Activated CD4-positive, CD25-positive, alpha-beta regulatory T cell (primary cell): ENCODE measurements at regions not wholly inside any gene's neighbourhood (a gene's known extent, or its start where the extent isn't known, plus 50 kb on each side); places are given as distances from the start of the nearest gene placed in this dataset.
"Not testable (repeated sequence)": the region's sequence is repeated elsewhere in the genome, so short reads cannot be mapped to it uniquely, and the experiment has no call there.

Source experiments
- DNase-seq, 4 experiments: peaks; one replicate each; lab custom pipeline; 2025; lab: John Stamatoyannopoulos, UW

DNA sequence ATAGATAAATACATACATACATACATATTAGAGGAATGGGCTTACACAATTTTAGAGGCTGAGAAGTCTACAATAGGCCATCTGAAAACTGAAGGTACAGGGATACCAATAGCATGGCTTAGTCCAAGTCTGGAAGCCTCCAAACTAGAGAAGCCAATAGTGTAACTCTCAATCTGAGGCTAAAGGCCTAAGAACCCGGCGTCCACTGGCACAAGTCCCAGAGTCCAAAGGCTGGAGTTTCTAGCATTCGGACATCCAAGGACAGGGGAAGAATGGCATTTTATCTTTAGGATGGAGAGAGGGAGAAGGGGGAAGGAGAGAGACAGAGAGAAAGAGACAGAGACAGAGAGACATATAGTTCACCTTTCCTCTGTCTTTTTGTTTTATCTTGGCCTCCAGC, 63.7 kb upstream of the SYT4 start:
- DNase-seq: no peak

DNA sequence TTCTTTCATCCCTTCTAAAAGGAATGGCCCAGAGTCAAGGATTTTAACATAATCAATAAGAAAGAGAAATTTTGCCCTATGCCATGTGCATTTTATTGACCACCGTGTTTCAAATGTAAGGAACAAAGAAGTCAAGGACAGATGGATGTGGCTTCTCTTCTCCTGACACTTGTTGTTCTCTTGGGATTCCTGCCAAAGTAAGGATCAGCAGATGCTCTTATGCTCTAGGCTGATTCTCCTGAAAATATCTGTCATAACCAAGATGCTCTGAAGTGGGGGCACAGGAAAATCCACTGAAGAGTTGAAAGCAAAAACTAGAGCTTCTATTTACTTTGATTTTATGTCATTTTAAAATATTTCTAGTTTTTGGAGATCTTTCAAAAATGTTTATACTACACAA, 72.9 kb upstream of the SYT4 start:
- DNase-seq: no peak

DNA sequence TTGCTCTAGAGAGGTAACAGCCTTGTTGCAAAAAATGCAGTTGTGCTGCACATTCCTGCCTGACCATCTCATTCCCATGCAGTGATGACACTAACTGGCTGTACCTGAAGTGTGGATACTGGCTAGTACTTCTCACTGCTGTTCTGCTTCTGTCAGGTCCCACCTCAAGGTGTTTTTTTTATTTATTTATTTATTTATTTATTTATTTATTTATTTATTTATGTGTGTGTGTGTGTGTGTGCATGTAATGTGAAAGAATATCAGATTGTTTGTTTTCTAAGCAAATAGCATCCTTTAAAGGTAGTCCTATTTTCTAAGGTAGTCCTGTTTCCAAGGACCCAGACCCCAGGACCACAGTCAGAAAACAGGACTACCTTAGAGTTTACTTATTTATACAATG, 87.2 kb upstream of the SYT4 start:
- no peak for DNase-seq

DNA sequence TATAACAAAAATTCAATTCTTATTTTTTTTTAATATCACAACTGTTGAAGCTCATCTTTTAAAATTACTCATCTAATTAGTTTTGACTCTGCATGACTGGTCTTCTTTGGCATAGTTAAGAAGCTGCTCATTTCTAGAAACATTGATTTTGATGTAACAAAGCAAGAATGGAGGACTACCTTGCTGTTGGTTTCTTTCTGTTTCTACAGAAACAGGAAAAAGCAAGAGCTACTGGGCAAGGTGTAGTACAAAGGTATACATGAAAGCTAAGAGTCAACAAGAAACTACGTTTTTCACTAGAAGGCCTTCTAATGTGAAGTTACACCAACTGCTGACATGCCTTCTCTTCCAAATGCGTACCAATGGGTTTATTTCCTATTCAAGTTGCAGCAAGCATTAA, 90.6 kb upstream of the SYT4 start:
- DNase-seq: no peak

DNA sequence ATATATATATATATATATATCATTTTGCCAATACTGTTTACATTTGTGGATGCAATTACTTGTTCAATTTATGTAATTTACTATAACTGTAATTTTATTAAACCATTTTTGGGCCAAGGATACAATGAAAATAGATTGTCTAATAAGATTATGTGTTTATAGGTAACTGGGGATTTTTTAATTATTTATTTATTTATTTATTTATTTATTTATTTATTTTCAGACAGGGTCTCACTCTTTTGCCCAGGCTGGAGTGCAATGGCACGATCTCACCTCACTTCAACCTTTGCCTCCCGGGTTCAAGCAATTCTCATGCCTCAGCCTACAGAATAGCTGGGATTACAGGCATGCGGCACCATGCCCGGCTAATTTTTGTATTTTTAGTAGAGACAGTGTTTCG, 92.0 kb upstream of the SYT4 start:
- DNase-seq: not testable (repeated sequence)

DNA sequence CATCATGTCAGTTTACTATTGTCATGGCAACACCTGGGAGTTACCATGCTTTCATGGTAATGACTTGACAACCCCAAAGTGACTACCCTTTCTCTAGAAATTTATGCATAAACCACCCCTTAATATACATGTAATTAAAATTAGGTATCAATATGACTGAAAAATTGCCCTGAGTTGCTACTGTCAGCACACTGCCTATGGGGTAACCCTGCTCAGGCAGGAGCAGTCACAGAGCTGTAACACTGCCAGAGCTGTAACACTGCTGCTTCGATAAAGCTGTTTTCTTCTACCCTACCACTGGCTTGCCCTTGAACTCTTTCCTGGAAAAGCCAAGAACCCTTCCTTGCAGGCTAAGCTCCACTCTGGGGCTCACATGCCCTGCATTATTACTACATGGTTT, 95.5 kb upstream of the SYT4 start:
- DNase-seq: no peak

DNA sequence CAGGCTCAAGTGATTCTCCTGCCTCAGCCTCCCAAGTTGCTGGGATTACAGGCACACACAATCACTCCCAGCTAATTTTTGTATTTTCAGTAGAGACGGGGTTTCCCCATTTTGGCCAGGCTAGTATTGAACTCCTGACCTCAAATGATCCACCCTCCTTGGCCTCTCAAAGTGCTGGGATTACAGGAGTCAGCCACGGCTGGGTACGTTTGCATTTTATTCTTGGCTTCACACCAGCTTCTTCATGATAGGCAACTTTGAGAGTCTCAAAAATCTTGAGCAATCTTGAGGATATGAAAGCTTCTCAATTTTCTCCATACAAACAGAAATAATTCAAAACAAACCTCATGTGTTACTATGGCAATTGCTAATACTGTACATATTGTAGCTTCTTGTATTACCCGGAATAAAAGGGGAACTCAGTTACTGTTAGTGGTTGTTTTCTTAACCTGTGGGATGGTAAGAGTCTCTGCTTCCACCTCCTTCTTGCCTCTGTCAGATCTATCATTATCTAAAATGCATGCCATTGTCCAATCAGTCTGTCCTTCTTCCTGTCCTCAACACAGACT, 102.9 kb upstream of the SYT4 start:
- DNase-seq: no peak

DNA sequence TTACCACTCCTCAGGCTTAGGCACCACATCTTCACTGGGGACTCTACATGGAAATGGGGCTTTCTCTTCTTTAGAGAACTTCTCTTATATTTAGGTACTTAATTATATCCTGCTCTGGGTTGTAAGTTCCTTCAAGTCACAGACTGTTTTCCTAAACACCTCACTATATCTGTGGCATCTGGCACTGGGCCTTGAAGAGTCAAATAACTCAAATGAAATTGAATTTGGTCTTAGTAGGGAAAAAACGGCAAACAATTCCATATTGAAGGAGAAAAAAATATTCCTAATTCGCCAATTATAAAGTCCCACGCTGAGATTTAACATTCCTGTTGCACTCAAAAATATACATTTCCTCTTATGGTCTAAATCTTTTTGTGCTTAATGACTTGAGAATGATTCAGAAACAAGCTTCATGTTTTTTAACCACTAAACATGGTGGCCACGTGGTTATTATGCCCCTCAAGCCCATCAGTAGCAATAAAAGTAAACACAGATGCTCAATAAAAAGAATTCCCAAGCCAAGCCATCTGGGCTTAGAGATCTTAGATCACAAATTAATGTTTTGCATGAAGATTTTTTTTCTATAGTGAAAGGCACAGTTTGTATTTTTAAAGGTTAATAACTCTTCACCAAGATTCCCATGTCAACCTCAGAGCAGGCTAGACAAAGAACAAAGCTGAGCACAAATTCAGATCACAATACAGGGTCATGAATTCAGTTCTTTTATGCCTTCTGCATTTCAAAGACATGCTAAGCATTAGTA, 105.5 kb upstream of the SYT4 start:
- DNase-seq: no peak

DNA sequence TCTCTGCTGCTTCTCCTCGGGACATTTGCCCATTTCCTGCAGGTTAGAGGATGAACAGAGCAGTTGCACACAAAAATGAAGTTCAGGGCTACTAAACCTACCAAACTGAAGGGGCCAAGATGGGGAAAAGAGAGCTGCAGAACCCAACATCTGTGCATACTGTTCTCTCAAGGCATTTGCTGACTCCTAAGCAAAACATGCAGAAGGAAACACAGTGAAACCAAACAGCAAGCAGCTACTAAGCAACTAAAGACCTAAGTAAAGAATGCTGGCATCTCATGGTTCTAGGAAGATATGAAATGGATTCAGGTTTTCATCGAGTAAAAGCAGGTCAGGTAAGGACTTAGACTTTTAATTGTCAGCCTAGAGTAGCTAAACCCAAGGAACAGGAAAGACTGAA, 111.9 kb upstream of the SYT4 start:
- no peak for DNase-seq

DNA sequence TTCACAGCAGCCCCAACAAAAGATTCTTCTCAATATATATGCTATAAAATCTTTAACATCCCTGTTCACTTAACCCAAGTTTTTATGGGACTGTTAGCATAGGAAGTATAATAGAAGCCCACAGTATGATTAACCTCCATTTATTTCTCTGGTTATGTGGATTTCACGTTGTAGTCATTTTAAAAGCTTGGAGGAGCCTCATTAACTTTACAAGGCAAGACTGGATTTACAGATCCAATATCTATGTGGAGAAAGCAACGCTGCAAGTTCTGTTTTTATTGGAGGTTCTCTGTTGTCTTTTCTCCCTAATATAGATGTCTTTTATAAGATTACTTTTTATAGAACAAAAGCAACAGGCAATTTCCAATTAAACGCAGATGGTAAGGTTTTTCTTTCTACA, 114.9 kb upstream of the SYT4 start:
- no peak for DNase-seq

DNA sequence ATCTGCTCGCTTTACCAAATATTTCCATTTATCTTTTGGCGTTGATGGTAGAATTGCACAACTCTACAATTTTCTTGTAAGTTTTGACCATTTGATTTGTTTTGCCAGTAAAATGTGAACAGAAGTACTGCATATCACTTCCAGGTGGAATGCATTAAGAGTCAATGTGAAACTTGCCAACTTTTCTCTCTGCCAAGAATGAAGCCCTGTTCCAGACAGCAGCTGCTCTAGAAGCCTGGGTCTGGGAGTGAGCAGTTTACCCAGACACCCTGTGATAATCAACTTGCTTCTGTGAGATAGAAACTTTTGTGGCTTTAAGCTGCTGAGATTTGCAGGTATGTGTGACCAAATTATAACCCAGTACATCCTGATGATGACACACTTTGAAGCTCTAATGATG, 115.9 kb upstream of the SYT4 start:
- DNase-seq: no peak

DNA sequence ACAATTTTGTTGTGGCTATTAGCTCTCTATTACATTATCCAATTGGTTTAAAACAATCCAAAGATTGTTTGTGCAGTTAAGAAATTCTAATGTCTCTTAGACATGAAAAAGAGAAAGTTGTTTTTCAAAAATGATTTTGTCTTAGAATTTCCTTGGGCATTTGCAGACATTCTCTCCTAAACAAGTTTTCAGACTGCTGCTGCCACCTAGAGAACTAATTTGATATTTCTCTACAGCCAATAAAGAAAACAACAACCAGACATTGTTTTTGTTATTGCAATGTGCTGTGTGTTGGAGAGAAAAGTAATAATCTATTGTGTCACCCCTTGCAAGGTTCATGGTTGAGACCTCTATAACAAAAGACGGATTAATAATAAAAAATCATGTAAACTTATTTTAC, 119.0 kb upstream of the SYT4 start:
- no peak for DNase-seq

DNA sequence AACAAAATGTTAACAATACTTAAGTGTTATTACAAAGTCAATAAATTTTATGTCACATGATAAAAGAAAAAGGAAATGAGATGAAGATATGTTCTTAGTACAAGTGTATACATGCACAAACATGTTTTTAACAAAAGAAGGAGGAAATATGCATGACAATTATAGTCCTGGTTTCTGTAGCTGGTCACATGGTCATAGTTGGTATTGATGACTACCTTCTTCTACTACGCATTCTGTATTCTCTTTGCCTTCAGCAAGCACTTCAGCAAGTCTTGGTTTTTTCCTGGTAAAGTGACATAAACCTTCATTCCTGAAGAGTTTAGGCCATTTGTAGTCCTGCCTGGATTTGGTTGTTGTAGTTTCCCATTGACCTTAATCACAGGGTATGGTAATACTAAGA, 121.3 kb upstream of the SYT4 start:
- no peak for DNase-seq

DNA sequence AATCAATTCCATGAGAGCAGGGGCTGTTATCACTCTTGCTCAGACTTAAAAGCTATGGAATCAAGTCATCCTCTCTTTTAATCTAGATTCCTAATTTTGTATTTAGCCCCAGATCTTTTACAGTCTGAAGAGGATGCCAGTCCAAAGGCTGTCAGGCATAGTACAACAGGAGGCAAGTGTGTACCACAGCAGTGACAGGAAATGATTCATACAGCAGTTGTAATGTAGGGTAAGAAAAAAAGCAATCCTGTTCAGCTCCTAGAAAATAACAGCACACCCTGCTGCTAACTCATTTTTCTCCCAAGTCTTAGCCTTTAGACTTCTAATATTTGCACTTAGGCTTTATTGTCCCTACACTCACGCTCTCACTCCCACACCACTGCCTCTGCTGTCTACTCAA, 127.8 kb upstream of the SYT4 start:
- DNase-seq: no peak

DNA sequence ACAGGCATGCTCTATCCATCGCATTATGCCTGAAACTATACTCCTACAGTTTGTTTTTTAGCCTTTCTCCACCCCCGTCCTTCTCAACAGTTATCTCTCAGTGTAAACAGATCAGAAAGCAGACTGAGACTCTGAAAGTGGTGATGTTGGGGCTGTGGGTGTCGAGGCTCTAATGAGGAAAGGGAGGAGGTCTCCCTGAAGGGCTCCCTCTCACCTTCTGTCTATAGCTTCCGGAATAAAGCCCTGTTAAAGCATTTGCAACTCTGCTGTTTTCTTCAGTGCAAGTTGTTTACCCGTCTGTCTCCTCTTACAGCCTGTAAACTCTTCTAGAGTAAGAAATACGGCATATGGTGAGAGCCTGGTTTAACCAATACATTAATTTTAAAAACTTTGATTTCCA, 136.7 kb upstream of the SYT4 start:
- no peak for DNase-seq

DNA sequence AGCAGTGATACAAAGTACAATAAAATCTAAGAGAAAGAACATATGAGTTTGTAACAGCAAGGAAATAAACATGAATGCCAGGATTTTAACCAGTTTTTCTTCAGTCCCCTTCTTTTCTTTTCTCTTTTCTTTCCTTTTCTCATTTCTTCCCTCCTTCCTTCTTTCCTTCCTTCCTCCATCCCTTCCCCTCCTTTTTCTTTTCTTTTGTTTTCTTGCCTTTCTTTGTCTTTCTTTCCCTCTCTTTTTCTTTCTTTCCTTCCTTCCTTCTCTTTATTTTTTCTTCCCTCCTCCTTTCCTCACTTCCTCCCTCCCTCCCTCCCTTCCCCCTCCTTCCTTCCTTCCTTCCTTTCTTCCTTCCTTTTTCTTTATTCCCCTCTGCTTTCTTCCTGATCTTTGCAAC, 142.8 kb upstream of the SYT4 start:
- no peak for DNase-seq

DNA sequence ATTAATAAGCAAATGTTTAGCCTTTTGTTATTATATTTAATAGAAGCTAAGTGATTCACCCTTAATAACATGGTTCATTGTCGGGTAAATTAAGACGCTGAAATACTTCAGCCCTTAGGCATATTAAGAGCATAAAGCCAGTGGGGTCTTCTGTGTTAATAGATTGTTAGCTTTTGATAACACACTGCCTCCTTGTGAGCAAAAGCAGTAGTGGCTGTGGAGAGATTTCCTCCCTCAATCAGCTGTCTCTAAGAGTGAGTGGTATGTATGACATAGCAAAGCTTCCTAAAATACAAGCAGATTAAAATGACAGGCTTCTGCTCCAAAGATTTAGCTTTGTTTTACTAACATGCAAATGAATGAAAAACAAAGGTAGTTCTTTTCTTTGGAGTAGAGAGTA, 143.7 kb upstream of the SYT4 start:
- no peak for DNase-seq

DNA sequence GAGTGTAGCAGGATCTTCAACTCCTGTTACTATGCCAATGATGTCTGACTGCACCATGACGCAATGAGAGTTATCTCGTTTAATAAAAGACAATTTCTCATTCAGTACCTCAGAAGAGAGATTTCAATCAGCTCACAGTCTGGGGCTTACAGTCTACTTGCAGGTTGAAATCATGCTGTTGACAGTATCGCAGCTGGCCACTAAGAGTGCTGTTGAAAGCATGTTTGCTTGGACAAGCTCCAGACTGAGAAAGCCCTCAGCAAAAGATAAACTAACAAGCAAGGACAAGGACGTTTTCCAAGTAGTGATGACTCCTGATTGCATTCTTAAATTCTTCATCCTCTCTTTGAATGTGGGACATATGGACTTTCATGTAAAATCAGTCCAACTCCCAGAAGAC, 145.2 kb upstream of the SYT4 start:
- DNase-seq: no peak

DNA sequence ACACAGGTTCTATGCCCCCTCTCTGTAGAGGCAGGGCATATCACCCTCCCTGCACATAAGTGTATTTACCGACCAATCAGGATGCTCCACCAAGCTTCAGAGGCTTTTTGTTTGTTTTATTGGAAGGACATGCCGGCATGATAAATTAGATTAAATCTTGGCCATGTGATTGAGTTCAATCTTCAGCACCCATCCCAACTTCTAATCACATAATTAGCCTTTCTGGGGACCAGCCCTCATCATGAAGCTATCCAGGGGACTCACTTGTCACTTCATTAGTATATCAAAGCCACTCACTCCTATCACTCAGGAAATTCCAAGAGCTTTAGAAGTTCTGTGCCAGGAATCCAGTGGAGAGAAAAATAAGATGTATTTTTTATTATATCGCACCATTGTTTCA, 158.6 kb upstream of the SYT4 start:
- no peak for DNase-seq

DNA sequence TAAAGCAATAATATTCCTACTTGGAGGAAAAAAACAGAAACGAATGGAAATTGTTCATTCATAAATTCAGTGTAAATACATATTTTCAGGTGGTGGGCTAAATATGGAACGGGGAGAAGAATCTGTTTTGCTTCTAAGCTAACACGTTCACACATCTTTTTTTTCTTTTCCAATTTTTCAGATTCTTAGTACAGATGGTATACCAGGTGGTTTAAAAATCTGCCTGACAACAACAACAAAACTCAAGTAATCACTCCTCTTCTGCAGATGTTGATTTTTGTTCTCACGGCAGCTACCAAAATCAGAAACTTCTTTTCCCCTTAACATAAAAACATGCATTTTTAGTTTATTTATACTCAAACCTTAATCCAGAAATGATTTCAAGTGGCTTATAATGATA, 164.8 kb upstream of the SYT4 start:
- no peak for DNase-seq

DNA sequence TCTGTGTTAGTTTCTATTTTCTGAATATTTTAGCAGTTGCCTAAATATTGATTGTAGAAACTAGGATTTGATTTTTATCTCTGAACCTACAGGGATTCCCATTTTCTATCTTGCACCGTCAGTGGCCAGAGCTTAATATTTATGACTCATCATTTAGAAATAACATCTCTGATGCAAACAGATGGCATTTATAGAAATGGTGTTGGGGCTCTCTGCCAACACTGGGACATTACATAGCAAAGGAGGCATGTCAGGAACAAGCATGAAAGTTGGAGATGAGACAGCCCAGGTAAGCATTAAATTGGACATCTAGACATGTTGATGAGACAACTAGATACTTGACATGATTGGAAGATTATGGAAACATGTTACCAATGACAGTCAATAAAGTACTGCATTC, 165.3 kb upstream of the SYT4 start:
- DNase-seq: no peak

DNA sequence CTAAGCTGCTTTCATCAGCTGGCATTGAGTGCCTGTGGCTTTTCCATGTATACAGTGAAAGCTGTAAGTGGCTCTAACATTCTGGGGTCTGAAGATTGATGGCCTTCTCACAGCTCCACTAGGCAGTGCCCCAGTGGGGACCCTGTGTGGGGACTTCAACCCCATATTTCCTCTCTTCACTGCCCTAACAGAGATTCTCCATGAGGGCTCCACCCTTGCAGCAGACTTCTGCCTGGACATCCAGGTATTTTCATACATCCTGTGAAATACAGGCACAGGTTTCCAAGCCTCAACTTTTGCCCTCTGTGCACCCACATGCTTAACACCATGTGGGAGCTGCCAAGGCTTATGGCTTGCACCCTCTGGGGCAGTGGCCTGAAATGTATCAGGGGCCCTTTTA, 188.2 kb upstream of the SYT4 start:
- no peak for DNase-seq

DNA sequence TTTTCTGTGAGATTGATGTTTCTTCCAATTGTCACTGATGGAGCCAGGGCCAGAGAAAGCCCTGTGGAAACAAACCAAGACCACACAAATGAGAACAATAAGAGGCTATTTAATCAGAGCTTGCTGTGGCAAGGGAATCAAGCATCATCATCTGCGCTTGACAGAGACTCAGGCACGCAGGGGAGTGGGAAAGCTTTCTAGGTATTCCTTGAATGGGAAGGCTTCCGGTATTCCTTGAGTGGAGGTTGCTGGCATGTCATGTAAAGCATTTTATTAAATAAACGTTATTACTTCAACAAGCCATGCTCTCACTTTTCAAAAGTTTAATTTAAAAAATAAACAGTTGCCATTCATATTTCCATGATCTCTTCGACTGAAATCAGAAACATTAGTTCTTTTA, 194.6 kb upstream of the SYT4 start:
- DNase-seq: no peak

DNA sequence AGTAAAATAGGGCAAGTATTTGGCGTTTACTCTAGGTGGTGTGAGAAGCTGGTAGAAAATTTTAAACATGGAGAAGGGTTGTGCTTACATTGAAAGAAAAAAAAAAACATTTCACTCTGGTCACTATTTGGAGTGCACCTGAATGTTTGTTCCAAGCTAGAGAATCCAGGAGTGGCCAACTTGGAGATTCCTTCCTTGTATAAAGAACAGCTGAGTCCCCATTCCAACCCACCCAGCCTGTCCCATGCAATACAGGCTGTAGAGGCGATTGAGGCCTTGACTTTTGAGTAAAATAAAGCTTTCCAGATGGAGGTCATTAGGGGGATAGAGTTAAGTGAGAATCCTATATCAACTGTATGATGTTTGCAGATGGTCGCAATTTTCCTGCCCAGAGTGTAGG, 203.8 kb upstream of the SYT4 start:
- DNase-seq: no peak
